ENCODE measurements at regions not wholly inside any gene's neighbourhood (a gene's known extent, or its start where the extent isn't known, plus 50 kb on each side); places are given as distances from the start of the nearest gene placed in this dataset.
"Not testable (repeated sequence)": the region's sequence is repeated elsewhere in the genome, so short reads cannot be mapped to it uniquely, and the experiment has no call there.

DNA sequence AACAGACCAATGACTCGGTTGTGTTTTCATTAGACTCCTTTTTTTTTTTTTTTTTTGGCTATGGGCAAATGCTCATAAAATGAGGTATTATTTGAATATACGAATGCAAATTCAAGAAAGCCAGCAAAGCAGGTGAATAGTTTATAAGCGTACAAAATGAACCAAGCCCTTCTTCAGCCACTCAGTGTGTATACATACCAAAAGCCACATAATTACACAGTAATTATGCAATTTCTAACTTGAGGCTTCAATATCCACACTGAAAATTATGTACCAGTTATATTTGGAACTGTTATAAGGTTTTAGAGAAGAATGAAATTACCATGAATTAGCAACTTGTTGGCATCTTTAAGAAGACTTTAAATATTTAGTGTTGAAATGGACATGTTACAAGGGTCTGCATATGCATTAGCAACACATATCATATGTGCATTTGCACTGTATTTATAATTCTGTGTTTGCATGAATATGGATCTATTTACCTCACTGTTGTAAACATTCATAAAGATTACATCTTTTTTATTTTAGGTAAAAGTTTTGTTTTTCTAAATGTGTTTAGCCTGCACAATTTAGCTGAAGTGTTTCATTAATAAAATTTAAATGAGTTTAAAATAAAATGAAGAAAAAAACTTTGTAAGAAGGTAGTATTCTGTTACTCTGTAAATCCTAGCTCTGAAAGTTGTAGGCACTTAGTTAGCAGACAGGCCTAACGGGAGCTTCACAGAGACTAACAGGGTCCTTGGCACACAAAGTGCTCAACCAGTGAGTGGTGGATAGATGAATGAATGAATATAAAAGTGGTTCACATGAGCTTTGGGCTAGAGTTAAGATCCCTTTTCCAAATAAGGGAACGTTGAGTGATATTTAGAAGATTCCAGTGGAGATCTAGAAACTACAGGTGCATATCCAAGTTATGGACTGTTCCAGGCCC, 241.0 kb upstream of the NFIA start:
- no peak overlapping the region for H3K4me3 ChIP-seq (ENCODE audit: low read depth, low read length)
- no peak overlapping the region for H3K9ac ChIP-seq (ENCODE audit: low read depth, low read length)
- H3K4me1 ChIP-seq (ENCODE audit: control insufficient read depth, insufficient read depth, low read length) = no peaks in the 10 kb centered on the region
- H3K36me3 ChIP-seq (ENCODE audit: control insufficient read depth, insufficient read depth, low read length) = no peaks in the 10 kb centered on the region
- no peaks in the 10 kb centered on the region for H3K9me3 ChIP-seq (ENCODE audit: control insufficient read depth, insufficient read depth, low read length)
- H3K27me3 ChIP-seq (ENCODE audit: control insufficient read depth, insufficient read depth, low read length) = no peaks in the 10 kb centered on the region

DNA sequence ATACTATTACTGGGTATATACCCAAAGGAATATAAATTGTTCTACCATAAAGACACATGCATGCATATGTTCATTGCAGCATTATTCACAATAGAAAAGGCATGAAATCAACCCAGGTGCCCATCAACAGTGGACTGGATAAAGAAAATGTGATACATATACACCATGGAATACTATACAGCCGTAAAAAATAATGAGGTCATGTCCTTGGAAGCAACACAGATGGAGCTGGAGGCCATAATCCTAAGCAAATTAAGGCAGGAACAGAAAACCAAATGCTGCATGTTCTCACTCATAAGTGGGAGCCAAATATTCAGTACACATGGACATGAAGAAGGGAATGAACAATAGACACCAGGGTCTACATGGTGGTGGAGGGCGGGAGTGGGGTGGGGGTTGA, 241.9 kb upstream of the NFIA start:
- H3K9me3 ChIP-seq (ENCODE audit: control insufficient read depth, insufficient read depth, low read length); H3K4me3 ChIP-seq (ENCODE audit: low read depth, low read length); H3K27me3 ChIP-seq (ENCODE audit: control insufficient read depth, insufficient read depth, low read length); H3K4me1 ChIP-seq (ENCODE audit: control insufficient read depth, insufficient read depth, low read length); H3K9ac ChIP-seq (ENCODE audit: low read depth, low read length); H3K36me3 ChIP-seq (ENCODE audit: control insufficient read depth, insufficient read depth, low read length): not testable (repeated sequence)

DNA sequence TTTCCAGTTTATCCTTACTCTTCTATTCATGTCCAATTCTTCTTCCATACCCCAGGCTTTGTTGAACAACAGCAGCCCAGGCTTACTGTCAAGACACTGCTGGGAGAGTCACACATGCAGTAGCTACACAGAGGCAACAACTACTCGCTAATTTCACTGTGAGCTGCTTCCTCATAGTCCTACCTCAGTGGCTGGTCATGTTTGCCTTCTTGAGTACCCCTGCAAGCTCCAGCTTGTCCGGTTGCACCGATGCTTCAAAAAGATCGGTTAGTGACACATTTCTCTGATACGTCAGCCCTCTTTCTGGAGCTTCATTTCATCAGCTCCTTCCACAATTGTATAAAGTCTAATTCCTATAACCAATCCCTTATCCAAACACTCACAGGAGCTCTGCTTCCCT, 246.7 kb upstream of the NFIA start:
- Histone ChIP-seq H3K9me3 (ENCODE audit: control insufficient read depth, insufficient read depth, low read length) (no peaks in the 10 kb centered on the region), H3K4me3 (ENCODE audit: low read depth, low read length) (no peak overlapping the region), H3K4me1 (ENCODE audit: control insufficient read depth, insufficient read depth, low read length) (peaks cover 6% of the 10 kb centered on the region), H3K36me3 (ENCODE audit: control insufficient read depth, insufficient read depth, low read length) (no peaks in the 10 kb centered on the region), H3K9ac (ENCODE audit: low read depth, low read length) (no peak overlapping the region), H3K27me3 (ENCODE audit: control insufficient read depth, insufficient read depth, low read length) (no peaks in the 10 kb centered on the region)

DNA sequence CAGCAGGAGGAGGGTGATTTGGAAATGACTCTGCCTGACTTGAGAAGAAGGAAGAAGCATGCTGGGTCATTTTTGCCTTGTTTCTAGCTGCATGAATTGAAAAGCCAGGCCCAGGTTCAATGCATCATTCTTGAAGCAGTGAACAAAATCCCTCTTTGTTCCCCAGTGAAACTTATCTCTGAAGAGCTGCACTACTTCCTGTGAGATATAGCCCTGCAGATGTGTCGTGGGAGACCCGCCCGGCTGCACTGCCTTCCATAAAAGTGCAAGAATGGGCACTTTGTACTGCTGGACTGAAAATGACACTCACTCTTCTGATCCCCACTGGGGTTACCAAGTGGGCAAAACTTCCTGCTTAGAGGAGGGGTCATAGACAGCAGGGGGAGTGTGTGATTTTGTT, 249.2 kb upstream of the NFIA start:
- no peaks in the 10 kb centered on the region for H3K27me3 ChIP-seq (ENCODE audit: control insufficient read depth, insufficient read depth, low read length)
- no peak overlapping the region for H3K4me3 ChIP-seq (ENCODE audit: low read depth, low read length)
- no peaks in the 10 kb centered on the region for H3K9me3 ChIP-seq (ENCODE audit: control insufficient read depth, insufficient read depth, low read length)
- no peaks in the 10 kb centered on the region for H3K36me3 ChIP-seq (ENCODE audit: control insufficient read depth, insufficient read depth, low read length)
- no peak overlapping the region for H3K9ac ChIP-seq (ENCODE audit: low read depth, low read length)
- H3K4me1 ChIP-seq (ENCODE audit: control insufficient read depth, insufficient read depth, low read length) = peaks cover 6% of the 10 kb centered on the region

DNA sequence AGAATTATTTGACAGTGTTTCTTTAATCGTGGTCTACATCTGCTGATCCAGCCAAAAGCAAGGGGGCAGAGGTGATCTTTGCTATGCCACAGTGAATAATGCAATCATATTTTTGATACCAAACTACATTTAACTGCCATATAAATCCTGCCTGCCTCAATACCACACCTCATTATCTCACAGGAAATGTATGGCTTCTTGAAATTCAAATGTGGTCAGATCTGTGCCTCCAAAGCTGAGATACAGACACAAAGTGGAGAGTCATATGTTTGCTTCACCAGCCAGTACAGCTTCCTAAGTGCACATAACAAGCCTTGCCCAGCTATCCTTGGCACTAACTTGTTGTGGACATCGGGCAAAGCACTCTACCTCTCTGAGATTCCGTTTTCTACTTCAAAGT, 250.0 kb upstream of the NFIA start:
- no peaks in the 10 kb centered on the region for H3K36me3 ChIP-seq (ENCODE audit: control insufficient read depth, insufficient read depth, low read length)
- peaks cover 6% of the 10 kb centered on the region for H3K4me1 ChIP-seq (ENCODE audit: control insufficient read depth, insufficient read depth, low read length)
- H3K9me3 ChIP-seq (ENCODE audit: control insufficient read depth, insufficient read depth, low read length) = no peaks in the 10 kb centered on the region
- H3K4me3 ChIP-seq (ENCODE audit: low read depth, low read length) = no peak overlapping the region
- H3K27me3 ChIP-seq (ENCODE audit: control insufficient read depth, insufficient read depth, low read length) = no peaks in the 10 kb centered on the region
- H3K9ac ChIP-seq (ENCODE audit: low read depth, low read length) = no peak overlapping the region

DNA sequence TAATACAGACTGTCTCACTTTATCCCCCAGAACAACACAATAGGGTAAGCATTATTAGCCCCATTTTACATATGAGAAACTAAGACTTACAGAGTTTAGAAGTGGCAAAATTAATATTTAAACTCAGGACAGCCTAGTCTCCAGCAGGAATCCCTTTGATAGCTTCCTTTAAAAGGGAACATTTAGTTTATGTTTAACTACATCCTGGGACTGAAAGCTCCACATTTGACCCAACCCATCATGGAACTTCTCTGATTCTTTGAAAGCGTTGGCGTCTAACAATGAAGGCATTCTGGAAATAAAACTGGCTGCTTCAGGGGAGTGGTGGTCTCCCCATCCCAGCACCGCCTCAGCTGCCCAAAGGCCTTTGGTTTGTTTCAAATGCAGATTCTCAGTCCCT, 250.6 kb upstream of the NFIA start:
- no peaks in the 10 kb centered on the region for H3K36me3 ChIP-seq (ENCODE audit: control insufficient read depth, insufficient read depth, low read length)
- H3K27me3 ChIP-seq (ENCODE audit: control insufficient read depth, insufficient read depth, low read length) = no peaks in the 10 kb centered on the region
- no peaks in the 10 kb centered on the region for H3K9me3 ChIP-seq (ENCODE audit: control insufficient read depth, insufficient read depth, low read length)
- H3K4me3 ChIP-seq (ENCODE audit: low read depth, low read length) = no peak overlapping the region
- peaks cover 6% of the 10 kb centered on the region for H3K4me1 ChIP-seq (ENCODE audit: control insufficient read depth, insufficient read depth, low read length)
- H3K9ac ChIP-seq (ENCODE audit: low read depth, low read length) = no peak overlapping the region

DNA sequence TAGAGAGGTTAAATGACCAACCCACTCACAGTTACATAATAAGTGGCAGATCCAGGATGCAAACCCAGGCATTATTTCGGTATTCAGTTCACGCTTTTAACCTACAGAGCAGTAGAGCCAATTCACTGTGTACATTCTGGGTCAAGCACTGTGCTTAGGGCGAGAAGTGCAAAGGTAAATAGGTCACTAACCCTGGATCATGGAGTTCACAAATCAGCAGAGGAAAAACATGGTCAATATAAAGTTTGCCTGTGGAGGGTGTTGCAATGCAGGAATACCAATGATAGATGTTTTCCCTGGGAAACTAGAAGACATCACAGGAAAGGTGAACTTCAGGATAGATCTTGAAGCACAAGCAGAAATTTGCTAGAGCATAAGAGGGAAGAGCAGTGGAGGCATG, 253.4 kb upstream of the NFIA start:
- Histone ChIP-seq H3K4me3 (ENCODE audit: low read depth, low read length) (no peak overlapping the region), H3K4me1 (ENCODE audit: control insufficient read depth, insufficient read depth, low read length) (peaks cover 6% of the 10 kb centered on the region), H3K9me3 (ENCODE audit: control insufficient read depth, insufficient read depth, low read length) (no peaks in the 10 kb centered on the region), H3K36me3 (ENCODE audit: control insufficient read depth, insufficient read depth, low read length) (no peaks in the 10 kb centered on the region), H3K27me3 (ENCODE audit: control insufficient read depth, insufficient read depth, low read length) (no peaks in the 10 kb centered on the region), H3K9ac (ENCODE audit: low read depth, low read length) (no peak overlapping the region)

DNA sequence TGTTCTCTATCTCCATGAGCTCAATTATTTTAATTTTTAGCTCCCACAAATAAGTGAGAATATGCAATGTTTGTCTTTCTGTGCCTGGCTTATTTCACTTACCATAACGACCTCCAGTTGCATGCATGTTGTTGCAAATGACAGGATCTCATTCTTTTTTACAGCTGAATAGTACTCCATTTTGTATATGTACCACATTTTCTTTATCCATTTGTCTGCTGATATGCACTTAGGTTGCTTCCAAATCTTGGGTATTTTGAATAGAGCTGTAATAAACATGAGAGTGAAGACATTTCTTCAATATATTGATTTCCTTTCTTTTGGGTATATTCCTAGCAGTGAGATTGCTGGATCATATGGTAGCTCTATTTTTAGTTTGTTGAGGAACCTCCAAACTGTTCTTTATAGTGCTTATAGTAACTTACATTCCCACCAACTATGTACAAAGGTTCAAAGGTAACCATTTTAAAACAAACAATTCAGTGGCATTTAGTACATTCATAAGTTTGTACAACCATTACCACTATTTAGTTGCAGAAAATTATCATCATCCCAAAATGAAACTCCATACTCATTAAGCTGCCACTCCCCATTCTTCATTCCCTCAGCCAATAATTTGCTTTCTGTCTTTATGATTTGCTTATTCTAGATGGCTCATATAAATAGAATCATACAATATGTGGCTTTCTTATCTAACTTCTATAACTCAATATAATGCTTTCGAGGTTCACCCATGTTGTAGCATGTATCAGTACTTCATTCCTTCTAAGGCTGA, 255.9 kb upstream of the NFIA start:
- Histone ChIP-seq H3K27me3 (ENCODE audit: control insufficient read depth, insufficient read depth, low read length) (no peaks in the 10 kb centered on the region), H3K4me1 (ENCODE audit: control insufficient read depth, insufficient read depth, low read length) (no peaks in the 10 kb centered on the region), H3K9me3 (ENCODE audit: control insufficient read depth, insufficient read depth, low read length) (no peaks in the 10 kb centered on the region), H3K9ac (ENCODE audit: low read depth, low read length) (no peak overlapping the region), H3K4me3 (ENCODE audit: low read depth, low read length) (no peak overlapping the region), H3K36me3 (ENCODE audit: control insufficient read depth, insufficient read depth, low read length) (no peaks in the 10 kb centered on the region)

DNA sequence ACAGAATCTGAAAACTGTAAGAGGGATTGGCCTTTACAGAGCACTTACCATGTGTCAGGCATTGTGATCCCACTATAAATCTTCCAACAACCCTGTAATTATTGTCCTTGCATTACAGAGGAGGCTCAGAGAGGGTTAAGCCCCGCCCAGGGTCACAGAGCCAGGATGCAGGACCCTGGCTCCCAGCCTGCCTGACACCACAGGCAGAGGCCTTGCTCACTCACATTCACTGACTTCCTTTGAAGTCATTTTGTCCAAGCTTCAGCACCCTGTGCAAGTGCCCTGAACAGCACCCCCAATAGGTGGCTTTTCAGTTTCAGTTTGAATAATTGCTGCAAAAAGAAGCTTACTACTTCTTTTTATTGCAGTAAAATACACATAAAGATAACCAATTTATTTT, 256.8 kb upstream of the NFIA start:
- no peaks in the 10 kb centered on the region for H3K4me1 ChIP-seq (ENCODE audit: control insufficient read depth, insufficient read depth, low read length)

DNA sequence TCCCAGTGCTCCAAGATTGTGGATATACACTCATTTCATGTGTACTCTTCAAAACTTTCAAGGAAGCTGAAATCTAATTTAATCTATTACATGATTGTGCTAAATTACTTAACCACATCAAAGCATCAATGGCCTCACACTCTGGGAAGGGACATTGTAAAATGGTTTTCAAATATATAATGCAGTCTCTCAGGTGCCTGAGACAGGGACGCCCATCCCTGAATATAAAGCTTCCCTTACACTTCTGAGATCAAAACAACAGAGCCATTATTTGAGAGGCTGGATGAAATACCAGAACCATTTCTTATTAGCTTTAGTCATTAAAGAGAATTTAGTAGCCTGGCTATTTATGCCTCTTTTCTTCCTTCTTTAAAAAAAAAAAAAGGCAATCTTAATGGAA, 259.2 kb upstream of the NFIA start:
- Histone ChIP-seq H3K9me3 (ENCODE audit: control insufficient read depth, insufficient read depth, low read length) (no peaks in the 10 kb centered on the region), H3K4me1 (ENCODE audit: control insufficient read depth, insufficient read depth, low read length) (no peaks in the 10 kb centered on the region), H3K4me3 (ENCODE audit: low read depth, low read length) (no peak overlapping the region), H3K27me3 (ENCODE audit: control insufficient read depth, insufficient read depth, low read length) (no peaks in the 10 kb centered on the region), H3K36me3 (ENCODE audit: control insufficient read depth, insufficient read depth, low read length) (no peaks in the 10 kb centered on the region), H3K9ac (ENCODE audit: low read depth, low read length) (no peak overlapping the region)

More for the DNA sequence above, 256.8 kb upstream of the NFIA start:
- no peaks in the 10 kb centered on the region for H3K27me3 ChIP-seq (ENCODE audit: control insufficient read depth, insufficient read depth, low read length)
- H3K4me3 ChIP-seq (ENCODE audit: low read depth, low read length) = no peak overlapping the region
- no peaks in the 10 kb centered on the region for H3K9me3 ChIP-seq (ENCODE audit: control insufficient read depth, insufficient read depth, low read length)
- no peak overlapping the region for H3K9ac ChIP-seq (ENCODE audit: low read depth, low read length)
- no peaks in the 10 kb centered on the region for H3K36me3 ChIP-seq (ENCODE audit: control insufficient read depth, insufficient read depth, low read length)

DNA sequence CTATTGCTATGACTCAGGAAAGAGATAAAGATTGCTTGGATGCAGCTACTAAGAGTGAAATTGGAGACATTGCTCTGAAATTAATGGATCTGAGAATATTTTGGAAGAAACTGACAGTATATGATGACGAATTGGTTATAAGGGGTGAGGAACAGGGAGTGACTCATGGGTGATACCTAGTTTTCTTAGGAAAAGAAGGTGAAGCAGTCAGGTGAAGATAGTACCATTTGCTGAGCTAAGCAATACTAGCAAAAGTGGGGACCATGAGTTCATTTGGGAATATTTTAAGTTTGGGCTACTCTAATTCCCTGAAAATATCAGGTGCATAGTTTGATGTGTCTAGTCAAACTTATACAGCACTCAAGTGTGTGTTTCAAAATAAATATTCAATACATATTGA, 260.1 kb upstream of the NFIA start:
- no peaks in the 10 kb centered on the region for H3K36me3 ChIP-seq (ENCODE audit: control insufficient read depth, insufficient read depth, low read length)
- H3K4me3 ChIP-seq (ENCODE audit: low read depth, low read length) = no peak overlapping the region
- H3K9me3 ChIP-seq (ENCODE audit: control insufficient read depth, insufficient read depth, low read length) = no peaks in the 10 kb centered on the region
- no peaks in the 10 kb centered on the region for H3K4me1 ChIP-seq (ENCODE audit: control insufficient read depth, insufficient read depth, low read length)
- H3K9ac ChIP-seq (ENCODE audit: low read depth, low read length) = no peak overlapping the region
- no peaks in the 10 kb centered on the region for H3K27me3 ChIP-seq (ENCODE audit: control insufficient read depth, insufficient read depth, low read length)

DNA sequence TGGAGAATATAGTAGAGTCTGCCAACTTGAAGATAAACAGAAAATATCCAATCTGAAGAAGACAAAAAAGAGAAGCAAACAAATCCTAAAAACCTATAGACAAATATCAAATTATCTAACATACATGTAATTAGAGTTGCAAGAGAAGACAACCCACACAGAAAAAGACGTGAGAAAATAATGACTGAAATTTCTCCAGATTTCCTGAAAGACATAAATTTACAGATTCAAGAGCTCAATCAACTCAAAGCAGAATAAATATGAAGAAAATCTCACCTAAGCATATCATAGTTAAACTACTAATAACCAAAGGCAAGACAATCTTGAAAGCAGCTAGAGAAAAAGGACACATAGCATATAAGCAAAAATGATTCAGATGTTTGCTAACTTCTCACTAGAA, 261.2 kb upstream of the NFIA start:
- no peaks in the 10 kb centered on the region for H3K27me3 ChIP-seq (ENCODE audit: control insufficient read depth, insufficient read depth, low read length)
- no peaks in the 10 kb centered on the region for H3K9me3 ChIP-seq (ENCODE audit: control insufficient read depth, insufficient read depth, low read length)
- no peaks in the 10 kb centered on the region for H3K4me1 ChIP-seq (ENCODE audit: control insufficient read depth, insufficient read depth, low read length)
- H3K9ac ChIP-seq (ENCODE audit: low read depth, low read length) = no peak overlapping the region
- no peak overlapping the region for H3K4me3 ChIP-seq (ENCODE audit: low read depth, low read length)
- no peaks in the 10 kb centered on the region for H3K36me3 ChIP-seq (ENCODE audit: control insufficient read depth, insufficient read depth, low read length)
